HPDE6-E6E7 (cell line): ENCODE measurements at regions not wholly inside any gene's neighbourhood (a gene's known extent, or its start where the extent isn't known, plus 50 kb on each side); places are given as distances from the start of the nearest gene placed in this dataset.
"Not testable (repeated sequence)": the region's sequence is repeated elsewhere in the genome, so short reads cannot be mapped to it uniquely, and the experiment has no call there.

ENCODE experiments used
- DNase-seq: peaks from one replicate; pipeline ENCODE4 v3.0.0; 2011; ENCODE audit warnings: missing footprints; ENCODE audit errors: extremely low spot score

DNA sequence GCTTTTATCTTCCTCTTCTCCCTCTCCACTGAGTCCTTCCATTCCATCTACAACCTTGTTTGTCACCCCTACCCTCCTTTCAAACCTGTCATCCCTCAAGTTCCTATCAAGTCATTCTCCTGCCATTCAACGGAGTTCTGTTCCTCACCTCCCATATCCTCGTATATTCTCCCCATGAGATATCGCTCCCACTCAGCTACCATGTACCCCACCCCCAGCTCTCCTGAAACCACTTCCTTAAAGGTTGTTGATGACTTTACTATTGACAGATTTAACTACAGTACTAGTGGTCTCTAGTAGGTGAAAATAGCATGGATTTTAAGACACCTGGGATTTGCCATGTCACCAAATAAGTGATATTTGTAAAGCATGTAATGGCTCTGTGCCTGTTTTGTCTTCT is 107.4 kb upstream of the BARHL2 start:
- DNase-seq, result no peak

DNA sequence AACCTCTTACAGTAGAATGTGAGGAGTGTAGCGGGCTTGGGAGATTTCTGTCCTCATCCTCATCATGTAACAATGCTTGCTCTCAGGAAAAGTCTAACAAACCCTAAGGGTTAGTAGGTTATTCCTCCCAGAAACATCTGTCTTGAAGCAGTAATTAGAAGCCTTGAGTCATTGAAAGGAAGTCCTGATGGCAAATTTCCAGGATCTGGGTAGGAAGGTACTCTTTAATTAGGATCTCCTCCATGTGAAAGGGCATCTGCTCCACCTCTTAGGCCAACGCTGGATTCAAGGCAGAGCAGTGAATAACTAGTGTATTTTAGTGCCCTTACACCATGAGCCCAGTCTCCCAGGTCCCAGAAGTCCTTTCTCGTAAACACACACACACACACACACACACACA is 106.6 kb upstream of the BARHL2 start:
- no peak for DNase-seq

DNA sequence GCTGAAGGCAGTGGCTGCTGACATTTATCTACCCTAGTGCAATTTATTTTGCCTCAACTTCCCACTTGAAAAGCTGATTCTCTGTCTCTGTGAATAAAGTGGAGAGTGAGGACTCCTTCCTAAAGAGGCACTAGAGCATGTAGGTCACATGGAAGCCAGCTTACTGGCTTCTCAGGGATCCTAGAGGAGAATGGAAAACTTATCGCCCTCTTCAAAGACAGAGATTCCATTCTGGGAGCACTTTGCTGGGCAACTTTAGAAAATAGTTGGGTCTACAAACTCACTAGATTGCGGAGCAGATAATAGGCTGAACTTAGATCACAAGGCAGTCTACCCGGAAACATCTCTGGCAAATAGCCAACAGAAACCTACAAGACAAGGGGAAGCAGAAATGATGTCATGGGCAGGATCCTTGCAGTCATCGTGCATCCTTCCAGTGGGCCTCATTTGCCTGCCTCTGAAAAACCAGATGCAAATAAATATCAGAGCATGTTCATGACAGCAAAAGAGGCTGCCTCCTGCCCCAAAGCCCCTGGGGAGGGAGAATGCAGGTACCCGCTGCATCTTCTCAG is 104.8 kb upstream of the BARHL2 start:
- no peak for DNase-seq

DNA sequence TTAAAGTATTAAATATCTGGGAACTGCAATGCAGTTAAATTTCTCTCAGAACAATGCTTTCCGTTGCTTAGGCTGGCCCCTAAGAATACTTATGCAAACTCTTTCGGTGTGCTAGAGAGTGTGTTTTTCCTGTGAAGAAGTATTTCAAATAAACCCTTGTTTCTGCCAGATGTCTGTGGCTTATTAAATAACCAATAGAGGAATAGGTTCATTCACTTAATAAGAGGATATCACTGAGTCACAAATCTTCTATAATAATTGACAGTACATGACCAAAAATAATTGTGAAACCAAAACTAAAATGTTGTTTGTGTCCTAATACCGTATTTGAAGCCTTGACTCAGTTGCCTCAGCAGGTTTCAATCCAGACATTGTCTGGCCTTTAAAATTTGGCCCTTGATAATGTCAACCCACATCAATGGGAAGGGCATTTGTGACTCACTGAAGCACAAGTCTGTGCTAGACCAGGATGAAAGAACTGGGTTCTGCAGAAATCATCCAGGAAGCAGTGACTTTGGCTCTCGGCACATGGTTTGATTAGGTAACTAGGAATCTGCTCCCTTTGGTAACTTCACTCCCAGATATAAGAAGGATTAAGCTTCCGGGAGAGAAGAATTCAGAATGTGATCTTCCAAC is 104.2 kb upstream of the BARHL2 start:
- DNase-seq, result peak; percentile 57

DNA sequence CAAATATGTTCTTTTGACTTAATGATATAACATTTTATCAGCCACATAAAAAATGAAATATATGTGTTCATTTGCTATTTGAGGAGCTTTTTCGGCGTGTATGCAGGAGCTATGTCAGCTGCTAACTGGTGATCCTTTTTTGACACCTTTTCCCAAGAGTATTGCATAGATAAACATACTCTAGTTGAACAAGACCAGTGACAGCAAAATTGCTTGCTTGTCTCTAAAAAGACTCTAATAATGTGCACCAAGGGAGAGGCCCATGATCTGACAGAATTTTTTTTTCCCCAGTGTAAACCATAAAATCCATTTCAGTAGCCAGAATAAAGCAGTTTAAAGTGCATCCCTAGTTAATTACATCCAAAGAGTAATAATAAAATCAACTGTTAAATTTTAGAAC is 103.6 kb upstream of the BARHL2 start:
- no peak for DNase-seq

DNA sequence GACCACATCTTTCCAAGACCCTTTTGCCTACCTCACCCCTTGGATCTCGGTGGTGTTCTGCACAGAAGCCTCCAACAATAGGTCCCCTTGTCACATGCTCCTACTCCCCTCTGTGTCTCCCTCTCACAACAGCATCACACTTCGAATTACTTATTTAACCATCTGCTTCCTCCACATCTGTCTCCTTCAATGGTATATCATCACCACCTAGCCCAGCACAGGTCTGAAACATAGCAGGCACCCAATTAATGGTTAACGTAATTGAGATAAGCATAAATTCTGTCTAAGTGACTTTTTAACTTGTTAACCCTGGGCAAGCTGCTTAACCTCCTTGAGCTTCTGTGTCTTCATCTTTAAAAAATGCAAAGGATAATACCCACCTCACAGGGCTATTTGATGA is 100.3 kb upstream of the BARHL2 start:
- DNase-seq, result no peak

DNA sequence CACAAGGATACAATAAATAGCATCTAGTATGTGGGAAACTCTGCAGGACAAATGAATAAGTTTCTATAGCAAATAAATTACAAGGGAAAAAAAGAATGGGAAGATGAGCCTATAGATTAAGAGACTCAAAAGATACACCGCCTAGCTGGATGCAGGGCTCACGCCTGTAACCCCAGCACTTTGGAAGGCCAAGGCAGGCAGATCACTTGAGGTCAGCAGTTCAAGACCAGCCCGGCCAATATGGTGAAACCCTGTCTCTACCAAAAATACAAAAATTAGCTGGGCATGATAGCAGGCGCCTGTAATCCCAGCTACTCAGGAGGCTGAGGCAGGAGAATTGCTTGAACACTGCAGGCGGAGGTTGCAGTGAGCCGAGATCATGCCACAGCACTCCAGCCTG is 95.1 kb upstream of the BARHL2 start:
- DNase-seq, result not testable (repeated sequence)

DNA sequence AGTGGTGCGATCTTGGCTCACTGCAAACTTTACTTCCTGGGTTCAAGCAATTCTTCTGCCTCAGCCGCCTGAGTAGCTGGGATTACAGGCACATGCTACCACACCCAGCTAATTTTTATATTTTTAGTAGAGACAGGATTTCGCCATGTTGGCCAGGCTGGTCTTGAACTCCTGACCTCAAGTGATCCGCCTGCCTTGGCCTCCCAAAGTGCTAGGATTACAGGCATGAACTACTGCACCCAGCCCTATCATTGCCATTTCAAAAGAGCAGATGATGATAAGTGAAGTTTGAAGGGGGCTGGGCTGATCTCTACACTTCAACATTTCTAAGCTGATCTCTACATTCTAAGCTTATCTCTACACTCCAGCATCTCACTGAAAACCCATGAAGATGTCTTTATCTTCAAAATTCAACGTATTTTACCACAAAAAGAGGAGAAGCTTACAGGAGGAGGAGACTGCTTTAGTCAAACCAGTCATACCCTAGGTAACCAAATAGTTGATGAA is 94.4 kb upstream of the BARHL2 start:
- DNase-seq, result not testable (repeated sequence)

DNA sequence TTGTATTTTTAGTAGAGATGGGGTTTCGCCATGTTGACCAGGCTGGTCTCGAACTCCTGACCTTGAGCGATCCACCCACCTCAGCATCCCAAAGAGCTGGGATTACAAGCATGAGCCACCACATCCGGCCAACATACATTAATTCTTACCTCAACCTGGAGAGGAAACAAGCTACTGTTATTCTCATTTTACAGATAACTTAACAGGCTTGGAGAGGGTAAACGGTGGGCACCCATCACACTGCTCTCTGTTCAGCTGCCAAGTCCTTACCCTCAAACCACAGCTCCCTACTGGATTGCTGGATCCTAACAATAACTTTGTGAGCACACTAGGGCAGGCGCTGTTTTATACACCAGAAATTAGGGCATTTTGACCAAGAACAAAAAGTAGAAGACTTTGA is 93.6 kb upstream of the BARHL2 start:
- DNase-seq, result no peak

DNA sequence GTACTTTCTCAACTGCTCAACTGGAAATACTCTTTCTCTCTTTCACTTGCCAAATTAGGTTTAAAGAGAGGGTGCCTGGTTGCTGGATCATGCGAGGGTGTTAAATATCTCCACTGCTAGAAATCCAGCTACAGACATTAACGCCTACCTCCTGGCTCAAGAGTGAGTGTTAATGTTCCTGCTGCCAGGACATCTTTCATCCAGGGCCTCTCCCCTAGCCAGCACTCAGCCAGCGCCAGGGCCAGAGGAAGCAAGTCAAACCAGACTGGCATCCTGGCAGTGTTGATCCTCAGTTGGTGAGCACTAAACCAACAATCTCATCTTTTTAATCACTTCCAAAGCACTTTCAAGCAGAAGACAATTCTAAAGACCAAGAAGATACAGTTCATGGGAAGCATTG is 92.9 kb upstream of the BARHL2 start:
- DNase-seq, result no peak

DNA sequence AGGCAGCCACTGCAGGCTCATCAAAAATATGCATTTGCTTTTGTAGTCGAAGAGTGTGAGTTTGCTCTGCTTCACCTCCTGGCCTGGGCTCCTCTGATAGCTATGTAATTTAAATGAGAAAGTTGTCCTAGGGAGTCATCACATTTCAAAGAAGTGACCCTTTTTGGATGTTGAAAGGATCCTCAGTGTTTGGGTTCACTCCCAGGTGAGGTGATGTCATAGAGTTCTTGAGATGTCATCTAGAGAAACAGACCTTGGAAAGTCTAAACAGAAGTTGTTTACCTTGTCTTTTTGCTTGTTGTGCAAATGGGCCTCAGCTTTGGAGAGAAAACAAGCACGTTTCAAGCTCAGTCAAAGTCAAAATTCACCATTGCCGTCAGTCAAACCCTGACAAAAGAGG is 92.0 kb upstream of the BARHL2 start:
- no peak for DNase-seq

DNA sequence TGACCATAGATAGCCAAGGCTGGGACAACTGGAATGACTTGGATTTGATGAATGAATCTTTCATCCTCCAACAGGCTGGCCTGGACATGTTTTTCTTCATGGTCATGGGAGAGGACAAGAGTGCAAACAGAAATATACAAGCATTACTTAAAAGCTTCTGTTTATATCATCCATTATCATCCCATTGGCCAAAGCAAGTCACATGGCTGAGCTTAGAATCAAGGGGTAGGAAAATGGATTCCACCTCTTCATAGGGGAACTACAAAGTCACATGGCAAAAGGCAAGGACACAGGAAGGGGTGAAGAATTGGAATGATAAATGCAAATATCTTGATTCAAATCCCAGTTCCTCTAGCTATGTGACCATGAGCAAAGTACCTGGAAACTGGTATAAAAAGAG is 90.2 kb upstream of the BARHL2 start:
- no peak for DNase-seq

DNA sequence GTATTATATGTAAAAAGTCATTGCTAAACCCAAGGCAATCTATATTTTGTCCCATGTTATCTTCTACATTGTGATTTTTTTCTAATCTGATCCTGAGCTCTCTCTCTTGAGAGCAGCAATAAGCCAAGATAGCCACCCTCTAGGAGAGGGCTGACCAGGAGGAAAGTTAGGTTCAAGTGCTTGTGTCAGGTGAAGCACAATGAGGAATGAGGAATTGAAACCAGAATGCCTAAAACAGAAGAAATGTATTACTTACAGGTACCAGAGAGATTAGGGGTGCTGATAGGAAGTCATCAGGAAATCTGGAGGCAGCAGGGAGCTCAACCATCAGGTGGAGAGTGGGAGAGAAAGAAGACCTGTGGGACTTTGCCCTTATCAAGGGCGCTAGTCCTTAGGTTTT is 85.5 kb upstream of the BARHL2 start:
- no peak for DNase-seq

DNA sequence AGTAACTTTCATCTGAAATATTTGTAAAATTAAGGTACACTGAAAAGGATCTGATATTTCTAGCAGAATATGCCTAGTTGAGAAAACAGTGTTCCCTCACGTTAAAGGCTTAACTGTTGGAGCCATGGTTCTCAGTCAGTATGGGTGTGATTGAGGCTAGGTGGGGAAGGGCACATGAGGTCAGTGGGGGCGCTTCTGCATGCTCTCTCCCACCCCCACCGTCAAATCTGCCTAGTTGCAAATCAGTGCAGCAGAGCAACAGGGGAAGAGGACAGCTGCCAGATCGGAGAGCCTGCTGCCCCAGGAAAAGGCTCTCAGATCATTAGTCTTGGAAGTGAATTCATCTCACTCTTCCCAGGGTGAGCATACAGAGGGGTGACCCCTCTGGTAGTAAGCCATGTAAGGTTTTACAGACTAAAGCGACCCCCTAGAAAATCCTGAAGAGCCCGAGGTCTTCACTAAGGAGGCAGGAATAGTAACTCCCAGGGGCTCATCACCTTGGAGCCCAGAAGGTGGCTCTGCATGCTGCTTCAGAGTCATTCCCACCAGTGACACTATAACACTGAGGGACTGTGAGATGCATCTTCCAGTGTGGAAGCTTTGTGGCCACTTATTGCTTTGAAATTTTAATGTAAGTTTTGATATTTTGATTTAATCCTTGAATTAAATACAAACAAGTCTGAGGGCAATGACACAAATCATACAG is 83.1 kb upstream of the BARHL2 start:
- DNase-seq, result no peak

DNA sequence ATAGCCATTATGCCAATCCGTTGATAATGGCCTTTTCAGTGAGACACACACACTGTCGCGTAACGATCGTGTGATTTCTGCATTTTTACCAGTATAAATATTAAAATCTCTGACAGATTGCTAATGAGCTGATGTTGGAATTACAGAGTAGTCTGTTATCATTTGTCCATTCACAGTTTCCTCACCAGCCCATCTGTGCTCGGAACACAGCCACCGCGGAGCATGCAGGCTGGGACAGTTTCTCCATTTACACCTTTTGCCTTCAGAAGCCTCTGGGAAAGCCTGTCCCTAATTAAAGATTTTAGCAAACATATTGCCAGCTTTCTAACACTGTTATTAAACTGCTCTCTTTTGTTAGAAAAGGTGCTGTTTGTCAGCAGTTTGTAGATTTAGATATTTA is 82.2 kb upstream of the BARHL2 start:
- no peak for DNase-seq

DNA sequence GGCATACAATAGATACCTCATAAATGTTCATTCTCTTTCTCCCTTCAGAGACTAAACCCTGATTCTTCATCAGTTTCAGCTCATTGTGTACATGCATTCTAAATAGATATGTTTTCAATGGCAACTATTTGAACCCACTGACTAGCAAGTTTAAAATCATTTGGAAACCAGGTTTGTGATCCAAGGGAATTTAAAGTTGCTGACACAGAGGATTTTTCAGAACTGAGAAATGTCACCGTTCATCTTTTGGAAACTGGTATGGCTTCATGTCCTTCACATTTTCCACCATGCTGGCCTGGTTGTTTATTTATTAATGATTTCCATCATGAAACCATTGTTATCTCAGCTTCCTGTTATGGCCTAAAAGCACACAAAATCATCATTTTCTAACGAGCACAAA is 81.8 kb upstream of the BARHL2 start:
- no peak for DNase-seq

DNA sequence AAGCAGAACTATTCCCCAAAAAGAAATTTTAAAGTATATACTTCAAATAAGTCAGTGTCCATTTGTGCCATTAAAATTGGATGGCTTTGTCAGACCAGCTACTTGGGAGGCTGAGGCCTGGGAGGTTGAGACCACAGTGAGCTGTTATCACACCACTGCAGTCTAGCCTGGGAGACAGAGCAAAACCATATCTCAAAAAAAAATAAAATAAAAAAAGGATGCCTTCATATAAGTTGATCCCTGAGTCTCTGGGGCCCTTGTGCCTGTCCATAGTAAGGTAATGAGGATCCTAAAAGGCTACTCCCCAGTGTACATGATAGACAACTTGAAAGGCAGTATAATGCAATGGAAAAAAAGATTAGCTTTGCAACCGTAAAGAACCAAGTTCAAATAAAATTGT is 81.2 kb upstream of the BARHL2 start:
- no peak for DNase-seq

DNA sequence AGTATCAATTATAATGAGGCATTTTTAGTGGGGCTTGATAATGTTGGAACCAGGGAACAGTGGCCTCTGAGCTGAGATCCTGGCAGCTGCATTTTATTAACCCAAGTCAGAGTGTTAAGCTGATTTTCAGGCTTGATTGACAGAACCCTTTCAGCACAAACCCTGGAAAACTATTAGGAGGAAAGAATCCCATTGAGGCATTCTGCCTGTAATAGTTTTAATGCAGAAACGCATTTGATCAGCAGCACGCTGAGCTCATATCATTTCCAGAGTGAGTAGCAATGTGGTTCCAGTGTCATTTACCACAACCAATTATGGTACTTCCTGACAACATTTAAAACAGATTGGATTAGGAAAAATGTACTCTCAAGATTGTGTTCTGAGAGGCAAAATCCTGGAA is 78.3 kb upstream of the BARHL2 start:
- no peak for DNase-seq

DNA sequence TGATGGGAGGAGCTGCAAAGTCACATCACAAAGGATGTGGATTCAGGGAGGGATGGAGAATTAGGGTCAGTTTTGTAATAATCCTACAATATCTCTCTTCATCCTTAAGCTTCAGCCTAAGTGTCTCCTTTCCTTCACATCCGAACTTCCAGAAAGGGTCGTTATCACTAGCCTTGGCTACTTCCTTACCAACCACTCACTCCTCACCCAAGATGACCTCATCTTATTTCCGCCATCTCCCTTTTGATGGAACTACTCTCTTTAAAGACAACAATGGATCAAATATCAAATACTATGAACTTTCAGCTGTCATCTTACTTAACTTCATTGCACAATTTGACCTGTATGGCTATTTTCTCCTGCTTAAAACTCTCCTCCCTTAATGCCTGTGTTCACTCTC is 69.6 kb upstream of the BARHL2 start:
- no peak for DNase-seq

DNA sequence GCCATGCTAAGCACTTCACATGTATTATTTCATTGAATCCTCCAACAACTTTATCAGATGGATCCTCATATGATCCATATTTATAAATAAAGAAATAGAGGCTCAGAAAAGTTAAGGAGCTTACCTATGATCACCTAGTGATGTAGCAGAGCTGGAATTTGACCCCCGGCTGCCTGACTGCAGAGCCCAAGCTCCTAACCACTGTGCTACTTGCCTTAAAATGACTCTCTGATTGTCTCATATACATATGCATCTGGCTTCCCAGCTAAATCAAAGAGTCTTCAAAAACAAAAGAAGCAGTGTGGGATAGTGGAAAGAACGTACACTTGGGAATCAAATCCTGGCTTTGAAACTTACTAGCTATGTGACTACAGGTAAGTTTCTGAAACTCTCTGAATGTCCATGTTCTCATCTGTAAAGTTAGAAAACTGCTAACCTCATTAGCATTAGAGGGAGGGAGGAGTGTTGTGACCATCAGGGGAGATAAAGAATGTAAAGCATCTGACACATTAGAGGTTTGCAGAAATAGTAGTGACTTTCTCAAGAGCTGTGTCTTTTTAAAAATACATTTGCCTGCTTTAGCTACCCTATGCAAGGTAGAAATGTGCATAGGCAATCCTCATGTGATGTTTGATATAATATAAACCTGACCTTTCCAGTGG is 67.2 kb upstream of the BARHL2 start:
- DNase-seq, result no peak

DNA sequence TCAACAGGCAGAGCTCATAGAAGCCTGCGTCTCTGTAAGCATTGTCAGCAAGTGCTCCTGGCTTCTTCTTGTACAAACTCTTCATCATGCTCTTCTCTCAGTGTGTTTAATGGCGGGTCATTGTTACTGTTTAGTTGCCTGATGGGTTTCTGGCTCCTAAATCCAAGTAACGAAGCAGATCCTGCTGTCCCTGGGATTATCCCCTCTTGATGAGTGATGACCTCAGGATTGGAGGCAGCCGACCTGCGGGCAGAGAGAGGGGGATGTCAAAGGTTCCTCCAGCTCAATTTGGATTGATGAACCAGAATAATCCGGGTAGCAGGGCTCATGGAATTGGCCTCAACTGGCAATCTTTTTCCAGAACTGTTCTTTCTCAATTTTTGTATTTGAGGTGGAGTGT is 66.1 kb upstream of the BARHL2 start:
- no peak for DNase-seq

DNA sequence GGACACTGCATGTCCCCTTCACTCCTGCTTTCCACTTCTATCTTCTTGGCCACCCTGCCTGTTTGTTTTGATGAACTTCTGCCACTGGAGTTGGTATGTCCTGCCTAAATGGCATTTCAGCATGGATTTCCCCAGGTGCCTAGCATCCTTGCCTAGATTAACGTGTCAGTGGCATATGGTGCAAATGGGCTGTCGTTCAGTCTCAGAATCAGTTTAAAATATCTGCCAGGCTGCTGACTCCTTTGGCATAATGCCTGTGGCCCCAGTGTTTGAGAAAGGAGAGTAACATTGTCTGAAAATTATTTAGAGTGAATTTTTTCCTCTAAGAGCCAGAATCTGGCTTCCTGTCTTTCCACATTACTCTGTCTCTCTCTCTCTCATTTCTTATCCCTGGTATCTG is 64.9 kb upstream of the BARHL2 start:
- no peak for DNase-seq

DNA sequence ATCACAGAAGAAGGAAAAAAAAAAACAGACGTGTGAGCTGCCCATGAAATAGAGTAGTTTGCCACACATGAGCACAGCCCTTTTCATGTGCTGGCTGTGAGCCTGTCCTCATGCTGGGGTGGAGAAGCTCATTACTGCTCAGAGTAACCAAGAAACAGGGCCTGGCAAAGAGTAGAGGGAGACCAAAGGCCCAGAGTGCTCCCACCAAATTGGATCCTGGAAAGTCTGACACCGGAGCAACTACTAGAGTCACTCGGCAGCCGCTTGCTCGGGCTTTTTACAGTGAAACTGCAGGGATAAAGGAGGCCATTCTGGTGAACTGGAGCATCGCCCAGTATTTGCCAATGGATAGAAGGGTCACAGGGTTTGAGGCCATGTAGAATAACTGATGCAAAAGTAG is 64.4 kb upstream of the BARHL2 start:
- DNase-seq, result no peak
